Prostate gland (tissue), 2 donors: ENCODE measurements at regions not wholly inside any gene's neighbourhood (a gene's known extent, or its start where the extent isn't known, plus 50 kb on each side); places are given as distances from the start of the nearest gene placed in this dataset.

Source experiments
- DNase-seq: peaks from one replicate; pipeline ENCODE4 v3.0.0-alpha.2; 2019; ENCODE audit warnings: low spot score
- H3K27ac ChIP-seq, 2 donors: fragments of 200-600 bp; sonication (generic); 2 replicates each; pipeline ENCODE4 v1.5.1; 2017 to 2019
- H3K27me3 ChIP-seq: fragments of 200-600 bp; sonication (generic); replicated peaks from 2 replicates; pipeline ENCODE4 v1.5.1; 2019; ENCODE audit not compliant: insufficient read depth
- H3K36me3 ChIP-seq, 2 donors: fragments of 200-600 bp; sonication (generic); 1 replicate in 1 of 2; 2 replicates in 1 of 2; pipeline versions ENCODE4 v1.5.1 to v1.8.1; 2017 to 2019
- H3K4me1 ChIP-seq: fragments of 200-600 bp; sonication (generic); replicated peaks from 2 replicates; pipeline ENCODE4 v1.5.1; 2019
- H3K4me3 ChIP-seq, 2 donors: fragments of 200-600 bp; sonication (generic); 2 replicates each; pipeline ENCODE4 v1.5.1; 2017 to 2019
- H3K9me3 ChIP-seq: fragments of 200-600 bp; sonication (generic); 2 replicates; pipeline ENCODE4 v1.5.1; 2017
- CTCF ChIP-seq, 4 experiments: fragments of 200-600 bp in 2 of 4; fragments of 450-650 bp in 2 of 4; sonication (generic) in 2 of 4; IDR thresholded peaks; 1 replicate in 3 of 4; 2 replicates in 1 of 4; pipeline ENCODE4 v1.5.1; 2016 to 2019; ENCODE audit warnings: antibody characterized with exemption in 4 of 4, mild to moderate bottlenecking in 2 of 4, moderate library complexity in 2 of 4
- POLR2A ChIP-seq: fragments of 450-650 bp; IDR thresholded peaks from one replicate; pipeline ENCODE4 v1.6.1; 2016; ENCODE audit warnings: antibody characterized with exemption, mild to moderate bottlenecking
- POLR2AphosphoS5 ChIP-seq: sonication (generic); formaldehyde crosslinking; IDR thresholded peaks from one replicate; pipeline ENCODE4 v1.6.1; 2017; ENCODE audit warnings: antibody characterized with exemption
- WGBS: methylation state at CpG from one replicate; pipeline ENCODE4 v1.1.5; 2018; 5-methylcytosine and 5-hydroxymethylcytosine counted together
- intact Hi-C: fragments of 100-400 bp; cut with DNase I; formaldehyde crosslinking; loops from one replicate; pipeline ENCODE4 v1.14.2; 2022

- Histone ChIP-seq H3K36me3 (no peaks in the 10 kb centered on the region), H3K4me1 (no peaks in the 10 kb centered on the region), H3K9me3 (no peaks in the 10 kb centered on the region), H3K4me3 (no peak overlapping the region), H3K27me3 (no peaks in the 10 kb centered on the region), H3K27ac (no peak overlapping the region)
- no peak for DNase-seq
- intact Hi-C loops: no loop called here
- TF ChIP-seq POLR2A (no peak), POLR2AphosphoS5 (no peak), CTCF (IDR thresholded peaks at IDR 0.05) (no peak)
These were observed 513.9 kb upstream of the NETO1 start for GRCh38 chr18:73381699-73382036.

- no peak for DNase-seq
- intact Hi-C loops: no loop called here
- Histone ChIP-seq H3K36me3 (no peaks in the 10 kb centered on the region), H3K4me3 (no peak overlapping the region), H3K4me1 (no peaks in the 10 kb centered on the region), H3K27me3 (no peaks in the 10 kb centered on the region), H3K27ac (no peak overlapping the region), H3K9me3 (no peaks in the 10 kb centered on the region)
- no peak for TF ChIP-seq POLR2A
- TF ChIP-seq CTCF (IDR thresholded peaks at IDR 0.05): no peak
- no peak for TF ChIP-seq POLR2AphosphoS5
- WGBS: 93% methylated on average over 2 of the region's 2 CpGs
These were observed 513.4 kb upstream of the NETO1 start for GRCh38 chr18:73381016-73381698.

- Histone ChIP-seq H3K36me3 (no peaks in the 10 kb centered on the region), H3K9me3 (no peaks in the 10 kb centered on the region), H3K27ac (no peak overlapping the region), H3K27me3 (no peaks in the 10 kb centered on the region), H3K4me1 (no peaks in the 10 kb centered on the region), H3K4me3 (no peak overlapping the region)
- TF ChIP-seq CTCF (IDR thresholded peaks at IDR 0.05) (no peak), POLR2A (no peak), POLR2AphosphoS5 (no peak)
- 84% methylated on average over 3 of the region's 3 CpGs for WGBS
- no peak for DNase-seq
- intact Hi-C loops: no loop called here
These were observed 498.9 kb upstream of the NETO1 start for GRCh38 chr18:73366713-73367112.

- no peaks in the 10 kb centered on the region for H3K27me3 ChIP-seq
- TF ChIP-seq POLR2AphosphoS5 (no peak), POLR2A (no peak), CTCF (IDR thresholded peaks at IDR 0.05) (no peak)
- H3K36me3 ChIP-seq: no peaks in the 10 kb centered on the region
- no peak overlapping the region for H3K27ac ChIP-seq
- no peaks in the 10 kb centered on the region for H3K9me3 ChIP-seq
- no peak overlapping the region for H3K4me3 ChIP-seq
- intact Hi-C loops: no loop called here
- H3K4me1 ChIP-seq: no peaks in the 10 kb centered on the region
- DNase-seq: no peak
- WGBS: 81% methylated on average over 4 of the region's 4 CpGs
These were observed 497.2 kb upstream of the NETO1 start for GRCh38 chr18:73365018-73365417.

- no peak overlapping the region for H3K27ac ChIP-seq
- no peak for TF ChIP-seq POLR2AphosphoS5
- no peak for TF ChIP-seq POLR2A
- no peak for TF ChIP-seq CTCF (IDR thresholded peaks at IDR 0.05)
- WGBS: 87% methylated on average over 1 of the region's 1 CpG
- H3K4me3 ChIP-seq: no peak overlapping the region
- DNase-seq: no peak
- intact Hi-C loops: no loop called here
- H3K36me3 ChIP-seq: no peaks in the 10 kb centered on the region
- no peaks in the 10 kb centered on the region for H3K9me3 ChIP-seq
- no peaks in the 10 kb centered on the region for H3K4me1 ChIP-seq
- no peaks in the 10 kb centered on the region for H3K27me3 ChIP-seq
These were observed 487.3 kb upstream of the NETO1 start for GRCh38 chr18:73355121-73355520.
